Neural cell (in vitro differentiated cells): ENCODE measurements at regions not wholly inside any gene's neighbourhood (a gene's known extent, or its start where the extent isn't known, plus 50 kb on each side); places are given as distances from the start of the nearest gene placed in this dataset.

Source experiments
- H2AFZ ChIP-seq: fragments of 200-600, 300-800 bp; sonication (generic), shearing (Covaris generic); 2 replicates; pipeline ENCODE4 v1.6.0; 2014; ENCODE audit warnings: low read depth, mild to moderate bottlenecking, antibody characterized with exemption, low read length, moderate library complexity
- H3F3A ChIP-seq: fragments of 200-600 bp; shearing (Covaris generic); 2 replicates; pipeline ENCODE4 v1.6.1; 2016; ENCODE audit warnings: mild to moderate bottlenecking, moderate library complexity, mixed read lengths, antibody characterized with exemption, low read length; ENCODE audit not compliant: insufficient read depth, poor library complexity, severe bottlenecking
- H3K27ac ChIP-seq: fragments of 200-600, 300-800 bp; sonication (generic), shearing (Covaris generic); 2 replicates; pipeline ENCODE4 v1.5.1; 2014; ENCODE audit warnings: mild to moderate bottlenecking, low read length, moderate library complexity
- H3K27me3 ChIP-seq: fragments of 300-800, 200-600 bp; sonication (generic), shearing (Covaris generic); 2 replicates; pipeline ENCODE4 v1.6.0; 2014; ENCODE audit warnings: mild to moderate bottlenecking, low read depth, low read length, moderate library complexity; ENCODE audit not compliant: insufficient read depth
- H3K36me3 ChIP-seq: fragments of 300-800, 200-600 bp; sonication (generic), shearing (Covaris generic); 2 replicates; pipeline ENCODE4 v1.5.1; 2014; ENCODE audit warnings: mild to moderate bottlenecking, antibody characterized with exemption, low read length, moderate library complexity; ENCODE audit not compliant: insufficient read depth
- H3K4me2 ChIP-seq: fragments of 300-800, 200-600 bp; sonication (generic), shearing (Covaris generic); 2 replicates; pipeline ENCODE4 v1.6.0; 2014; ENCODE audit warnings: mild to moderate bottlenecking, low read length
- H3K4me3 ChIP-seq: fragments of 300-800, 200-600 bp; sonication (generic), shearing (Covaris generic); 2 replicates; pipeline ENCODE4 v1.5.1; 2014; ENCODE audit warnings: mild to moderate bottlenecking, low read length, moderate library complexity
- H3K79me2 ChIP-seq: fragments of 200-600 bp; shearing (Covaris generic); replicated peaks from 2 replicates; pipeline ENCODE4 v1.6.0; 2014; ENCODE audit warnings: mild to moderate bottlenecking, low read length, moderate library complexity; ENCODE audit not compliant: insufficient read depth
- H3K9ac ChIP-seq: fragments of 300-800, 200-600 bp; sonication (generic), shearing (Covaris generic); 2 replicates; pipeline ENCODE4 v1.6.1; 2016; ENCODE audit warnings: mild to moderate bottlenecking, low read length, mixed read lengths
- H3K9me2 ChIP-seq: fragments of 200-600 bp; shearing (Covaris generic); 2 replicates; pipeline ENCODE4 v1.6.1; 2016; ENCODE audit warnings: mild to moderate bottlenecking, low read length, mixed read lengths; ENCODE audit not compliant: insufficient read depth
- H3K9me3 ChIP-seq: fragments of 200-600, 300-800 bp; sonication (generic), shearing (Covaris generic); 2 replicates; pipeline ENCODE4 v1.6.1; 2016; ENCODE audit warnings: mild to moderate bottlenecking, mixed run types, low read length, moderate library complexity, mixed read lengths
- H4K20me1 ChIP-seq: fragments of 200-600 bp; shearing (Covaris generic); 2 replicates; pipeline ENCODE4 v1.6.1; 2016; ENCODE audit warnings: mild to moderate bottlenecking, mixed run types; ENCODE audit not compliant: insufficient read depth
- CTCF ChIP-seq: fragments of 450-650 bp; IDR thresholded peaks from 2 replicates; pipeline ENCODE4 v1.5.1; 2014; ENCODE audit warnings: antibody characterized with exemption, mild to moderate bottlenecking, moderate library complexity; ENCODE audit not compliant: poor library complexity, severe bottlenecking
- EP300 ChIP-seq: fragments of 450-650 bp; conservative IDR thresholded peaks from 2 replicates; pipeline ENCODE4 v1.6.1; 2014; ENCODE audit warnings: antibody characterized with exemption, mild to moderate bottlenecking, moderate library complexity; ENCODE audit not compliant: poor library complexity, severe bottlenecking
- EZH2 ChIP-seq: fragments of 200-600, 300-800 bp; shearing (Covaris generic), sonication (generic); IDR thresholded peaks from 2 replicates; pipeline ENCODE4 v1.6.1; 2014; ENCODE audit warnings: antibody characterized with exemption, low read length, borderline replicate concordance, mild to moderate bottlenecking; ENCODE audit not compliant: insufficient read depth, poor library complexity, severe bottlenecking
- MXI1 ChIP-seq: fragments of 450-650 bp; conservative IDR thresholded peaks from 2 replicates; pipeline ENCODE4 v1.6.1; 2014; ENCODE audit warnings: antibody characterized with exemption, mild to moderate bottlenecking; ENCODE audit not compliant: poor library complexity, severe bottlenecking
- POLR2AphosphoS5 ChIP-seq: IDR thresholded peaks from 2 replicates; pipeline ENCODE4 v1.6.1; 2012
- RAD21 ChIP-seq: fragments of 450-650 bp; conservative IDR thresholded peaks from 2 replicates; pipeline ENCODE4 v1.6.1; 2014; ENCODE audit warnings: antibody characterized with exemption, mild to moderate bottlenecking, moderate library complexity
- REST ChIP-seq: IDR thresholded peaks from 2 replicates; pipeline ENCODE4 v1.6.1; 2012; ENCODE audit warnings: borderline replicate concordance
- SMC3 ChIP-seq: fragments of 450-650 bp; conservative IDR thresholded peaks from 2 replicates; pipeline ENCODE4 v1.6.1; 2014; ENCODE audit warnings: antibody characterized with exemption, mild to moderate bottlenecking, moderate library complexity; ENCODE audit not compliant: poor library complexity
- TAF1 ChIP-seq: IDR thresholded peaks from 2 replicates; pipeline ENCODE4 v1.6.1; 2012; ENCODE audit warnings: low read depth

GRCh38 chr10:90458054-90458453 is 399.8 kb downstream of the HTR7 start:
- Histone ChIP-seq H4K20me1 (no peaks in the 10 kb centered on the region), H3K9me2 (no peaks in the 10 kb centered on the region), H3F3A (no peaks in the 10 kb centered on the region)

GRCh38 chr10:90458571-90458970 is 399.3 kb downstream of the HTR7 start:
- no peaks in the 10 kb centered on the region for H4K20me1 ChIP-seq
- no peaks in the 10 kb centered on the region for H3K27me3 ChIP-seq
- no peaks in the 10 kb centered on the region for H3K79me2 ChIP-seq
- no peak overlapping the region for H3K27ac ChIP-seq
- no peaks in the 10 kb centered on the region for H3K9me3 ChIP-seq
- H3K9ac ChIP-seq = no peak overlapping the region
- H2AFZ ChIP-seq = no peak overlapping the region
- H3K36me3 ChIP-seq = no peaks in the 10 kb centered on the region
- H3F3A ChIP-seq = no peaks in the 10 kb centered on the region
- H3K9me2 ChIP-seq = no peaks in the 10 kb centered on the region
- no peak overlapping the region for H3K4me3 ChIP-seq
- no peak overlapping the region for H3K4me2 ChIP-seq
- no peak for TF ChIP-seq POLR2AphosphoS5
- no peak for TF ChIP-seq MXI1
- no peak for TF ChIP-seq EP300
- TF ChIP-seq CTCF = no peak
- no peak for TF ChIP-seq EZH2
- no peak for TF ChIP-seq RAD21
- no peak for TF ChIP-seq SMC3
- TF ChIP-seq TAF1 = no peak

More at GRCh38 chr10:90458054-90458453, 399.8 kb downstream of the HTR7 start:
- no peak for TF ChIP-seq EZH2
- TF ChIP-seq POLR2AphosphoS5 = no peak
- no peak for TF ChIP-seq CTCF
- TF ChIP-seq SMC3 = no peak
- no peak for TF ChIP-seq TAF1
- TF ChIP-seq REST = no peak
- TF ChIP-seq RAD21 = no peak
- TF ChIP-seq EP300 = no peak
- Histone ChIP-seq H3K4me2 (no peak overlapping the region), H3K79me2 (no peaks in the 10 kb centered on the region), H3K36me3 (no peaks in the 10 kb centered on the region), H3K27me3 (no peaks in the 10 kb centered on the region), H3K9ac (no peak overlapping the region), H3K27ac (no peak overlapping the region), H2AFZ (no peak overlapping the region), H3K4me3 (no peak overlapping the region), H3K9me3 (no peaks in the 10 kb centered on the region)
